Adrenal gland (tissue), 9 donors: ENCODE measurements at regions not wholly inside any gene's neighbourhood (a gene's known extent, or its start where the extent isn't known, plus 50 kb on each side); places are given as distances from the start of the nearest gene placed in this dataset.

Experiments used
- DNase-seq, 7 donors: peaks; one replicate each; pipeline ENCODE4 v3.0.0-alpha.2; 2019 to 2020
- H3K27ac ChIP-seq, 5 donors: fragments of 200-600 bp; sonication (generic) in 4 of 5; 1 replicate in 3 of 5; 2 replicates in 2 of 5; pipeline versions ENCODE4 v1.5.1 to v1.8.0; 2016 to 2020; ENCODE audit warnings: mild to moderate bottlenecking in 1 of 5
- H3K27me3 ChIP-seq: fragments of 200-600 bp; 2 replicates; pipeline ENCODE4 v1.8.0; 2021
- H3K36me3 ChIP-seq, 2 donors: fragments of 200-600 bp; replicated peaks in 1 of 2; 1 replicate in 1 of 2; 2 replicates in 1 of 2; pipeline versions ENCODE4 v1.5.1 to v1.8.0; 2018 to 2022
- H3K4me1 ChIP-seq, 2 donors: fragments of 200-600 bp; replicated peaks in 1 of 2; 1 replicate in 1 of 2; 2 replicates in 1 of 2; pipeline versions ENCODE4 v1.5.1 to v1.8.0; 2018 to 2021
- H3K4me3 ChIP-seq, 4 donors: fragments of 200-600 bp; sonication (generic) in 3 of 4; one replicate each; pipeline ENCODE4 v1.5.1; 2016 to 2018
- H3K9me3 ChIP-seq, 3 donors: fragments of 200-600 bp; sonication (generic) in 1 of 3; replicated peaks in 1 of 3; 1 replicate in 2 of 3; 2 replicates in 1 of 3; pipeline versions ENCODE4 v1.5.1 to v1.8.0; 2016 to 2021
- POLR2A ChIP-seq, 2 donors: fragments of 450-650 bp; IDR thresholded peaks; one replicate each; pipeline ENCODE4 v1.6.1; 2017; ENCODE audit warnings: antibody characterized with exemption in 2 of 2, mild to moderate bottlenecking in 2 of 2, moderate library complexity in 1 of 2
- WGBS, 4 donors: extraction: QIAGEN DNeasy Blood & Tissue Kit in 2 of 4; methylation state at CpG; one replicate each; pipeline versions ENCODE4 v1.1.5 to v1.1.7; 2013 to 2017; 5-methylcytosine and 5-hydroxymethylcytosine counted together
- intact Hi-C, 2 donors: fragments of 100-400 bp; cut with DNase I; formaldehyde crosslinking; loops; one replicate each; pipeline versions ENCODE4 v1.14.1 to v1.15.0; 2022 to 2023
- TF ChIP-seq, protein P1 (sequence below), 6 experiments: fragments of 450-650 bp in 4 of 6; fragments of 200-600 bp in 2 of 6; sonication (generic) in 1 of 6; IDR thresholded peaks; 1 replicate in 5 of 6; 2 replicates in 1 of 6; pipeline versions ENCODE4 v1.5.1 to v1.8.0; 2016 to 2021; ENCODE audit warnings: antibody characterized with exemption in 6 of 6, mild to moderate bottlenecking in 2 of 6, moderate library complexity in 1 of 6
- donor health status: healthy with polysubstance abuse.
- donor health status: Bipolar disorder and iron deficiency.
- donor health status: DM: yes; HTN: yes; CAD: no.
- donor health status: DM: no; HTN: no; CAD: no.
- donor health status: DM: no; HTN: no; CAD: no.

DNA sequence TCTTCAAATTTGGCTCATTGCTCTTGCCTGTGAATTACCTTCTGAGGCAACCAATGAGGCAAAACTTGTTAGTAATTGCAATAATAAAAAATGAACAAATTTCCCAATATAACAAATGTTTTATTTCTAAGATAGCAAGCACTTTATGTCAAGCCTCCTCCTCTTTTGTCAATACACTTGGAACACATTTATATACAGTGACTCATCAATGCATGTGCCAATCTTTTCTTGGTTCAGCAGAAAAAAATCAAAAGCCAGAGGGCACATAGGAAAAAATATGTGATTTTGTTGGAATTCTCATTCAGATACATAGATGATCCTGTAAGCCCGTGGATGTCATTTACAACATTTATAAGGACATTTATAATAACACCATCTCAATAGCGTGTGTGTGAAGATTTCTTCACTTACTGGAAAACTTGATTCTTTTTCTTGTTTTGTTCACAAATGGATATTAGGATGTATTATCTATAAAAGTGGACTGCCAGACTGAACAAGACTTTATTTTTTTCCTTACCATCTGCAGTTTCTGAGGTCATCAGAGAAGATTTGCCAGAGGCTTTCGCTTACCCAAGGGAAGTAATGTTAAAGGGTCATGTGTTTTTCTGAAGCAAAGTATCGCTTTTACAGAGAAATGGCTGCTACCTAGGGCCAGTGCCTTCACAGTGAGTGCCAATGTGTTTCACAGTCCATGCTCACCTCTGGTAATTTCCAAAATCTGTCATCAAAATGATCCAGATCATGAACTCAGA, 645.7 kb upstream of the PTBP2 start:
- Histone ChIP-seq H3K4me3 (no peak overlapping the region), H3K27me3 (no peaks in the 10 kb centered on the region), H3K9me3 (peaks cover 0 to 4% (median 0%) of the 10 kb centered on the region in 3 donors), H3K36me3 (no peaks in the 10 kb centered on the region), H3K27ac (no peak overlapping the region), H3K4me1 (no peaks in the 10 kb centered on the region)
- no peak for DNase-seq
- intact Hi-C loops: no loop called here
- 73 to 78% (median 77%) methylated on average over 4 of the region's 4 CpGs for WGBS, 4 donors
- TF ChIP-seq, protein P1, sequence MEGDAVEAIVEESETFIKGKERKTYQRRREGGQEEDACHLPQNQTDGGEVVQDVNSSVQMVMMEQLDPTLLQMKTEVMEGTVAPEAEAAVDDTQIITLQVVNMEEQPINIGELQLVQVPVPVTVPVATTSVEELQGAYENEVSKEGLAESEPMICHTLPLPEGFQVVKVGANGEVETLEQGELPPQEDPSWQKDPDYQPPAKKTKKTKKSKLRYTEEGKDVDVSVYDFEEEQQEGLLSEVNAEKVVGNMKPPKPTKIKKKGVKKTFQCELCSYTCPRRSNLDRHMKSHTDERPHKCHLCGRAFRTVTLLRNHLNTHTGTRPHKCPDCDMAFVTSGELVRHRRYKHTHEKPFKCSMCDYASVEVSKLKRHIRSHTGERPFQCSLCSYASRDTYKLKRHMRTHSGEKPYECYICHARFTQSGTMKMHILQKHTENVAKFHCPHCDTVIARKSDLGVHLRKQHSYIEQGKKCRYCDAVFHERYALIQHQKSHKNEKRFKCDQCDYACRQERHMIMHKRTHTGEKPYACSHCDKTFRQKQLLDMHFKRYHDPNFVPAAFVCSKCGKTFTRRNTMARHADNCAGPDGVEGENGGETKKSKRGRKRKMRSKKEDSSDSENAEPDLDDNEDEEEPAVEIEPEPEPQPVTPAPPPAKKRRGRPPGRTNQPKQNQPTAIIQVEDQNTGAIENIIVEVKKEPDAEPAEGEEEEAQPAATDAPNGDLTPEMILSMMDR (IDR thresholded peaks at IDR 0.05): no peak
- no peak for TF ChIP-seq POLR2A (IDR thresholded peaks at IDR 0.05)

DNA sequence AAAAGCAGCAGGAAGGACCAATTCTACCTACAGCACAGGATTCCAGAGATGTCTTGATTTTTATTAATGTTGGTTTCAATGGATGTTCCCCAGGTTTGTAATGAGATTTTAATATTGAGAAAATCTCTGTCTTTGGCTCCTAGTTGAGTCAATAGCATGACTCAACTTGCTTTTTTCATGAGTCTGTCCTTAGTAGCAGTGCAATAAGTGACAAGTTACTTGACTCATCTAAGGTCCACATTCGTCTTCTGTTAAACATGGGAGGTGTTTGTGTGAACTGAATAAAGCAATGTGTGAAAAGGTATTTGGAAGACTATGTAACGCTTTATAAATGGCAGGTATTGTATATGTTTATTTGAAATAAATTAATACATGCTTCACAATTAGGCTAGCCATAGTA, 645.0 kb upstream of the PTBP2 start:
- Histone ChIP-seq H3K4me3 (no peak overlapping the region), H3K27me3 (no peaks in the 10 kb centered on the region), H3K36me3 (no peaks in the 10 kb centered on the region), H3K9me3 (peaks cover 0 to 4% (median 0%) of the 10 kb centered on the region in 3 donors), H3K4me1 (no peaks in the 10 kb centered on the region), H3K27ac (no peak overlapping the region)
- 70 to 96% (median 80%) methylated on average over 2 of the region's 2 CpGs for WGBS, 4 donors
- intact Hi-C loops: no loop called here
- TF ChIP-seq POLR2A (IDR thresholded peaks at IDR 0.05): no peak
- TF ChIP-seq, protein P1 (IDR thresholded peaks at IDR 0.05): no peak
- DNase-seq: no peak

DNA sequence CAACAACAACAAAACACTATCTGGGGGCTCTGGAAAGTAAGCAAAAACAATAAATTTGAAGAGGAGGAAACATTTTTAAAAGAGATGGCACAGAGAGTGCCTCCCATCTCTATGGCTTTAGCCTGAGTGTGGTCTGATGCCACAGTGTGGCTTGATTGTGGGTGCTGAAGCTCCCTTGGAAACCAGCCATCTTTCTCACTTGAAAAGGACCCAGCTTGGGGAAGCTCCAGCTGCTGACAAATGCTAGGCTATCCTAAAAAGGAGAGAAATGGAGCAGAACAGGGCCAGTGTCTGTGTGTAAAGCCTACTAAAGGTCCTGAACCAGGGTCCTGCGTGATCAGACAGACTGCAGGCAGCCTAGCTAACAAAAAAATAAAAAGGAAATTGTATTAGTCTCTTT, 642.0 kb upstream of the PTBP2 start:
- 84 to 100% (median 88%) methylated on average over 1 of the region's 1 CpG for whole genome bisulfite sequencing, 4 donors
- H3K4me3 ChIP-seq: no peak overlapping the region
- no peak for TF ChIP-seq POLR2A (IDR thresholded peaks at IDR 0.05)
- TF ChIP-seq, protein P1 (IDR thresholded peaks at IDR 0.05): no peak
- H3K9me3 ChIP-seq: peaks cover 0 to 4% (median 0%) of the 10 kb centered on the region in 3 donors
- no peak for DNase-seq
- no peaks in the 10 kb centered on the region for H3K27me3 ChIP-seq
- no peak overlapping the region for H3K27ac ChIP-seq
- no peaks in the 10 kb centered on the region for H3K36me3 ChIP-seq
- no peaks in the 10 kb centered on the region for H3K4me1 ChIP-seq
- intact Hi-C loops: no loop called here

DNA sequence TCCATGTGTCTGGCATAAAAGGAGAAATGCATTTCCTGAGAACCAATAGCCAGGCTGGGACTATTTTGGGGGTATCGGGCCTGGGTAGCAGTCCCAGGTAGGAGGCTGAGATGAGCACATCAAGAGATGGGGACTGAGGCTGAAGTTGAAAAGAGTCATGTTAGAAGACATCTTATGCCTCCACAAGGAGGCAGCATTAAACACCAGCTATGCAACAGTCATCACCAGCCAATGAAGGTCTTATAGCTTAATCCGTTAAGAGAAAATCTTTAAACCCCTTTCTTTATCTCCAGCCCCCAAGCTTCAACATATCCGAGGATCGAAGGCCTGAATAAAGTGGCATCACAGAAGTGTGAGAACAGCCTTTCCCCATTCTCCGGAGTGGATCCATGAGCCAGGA, 640.7 kb upstream of the PTBP2 start:
- DNase-seq: no peak
- Histone ChIP-seq H3K4me3 (no peak overlapping the region), H3K4me1 (no peaks in the 10 kb centered on the region), H3K27ac (no peak overlapping the region), H3K9me3 (peaks cover 0 to 4% (median 0%) of the 10 kb centered on the region in 3 donors), H3K36me3 (no peaks in the 10 kb centered on the region), H3K27me3 (no peaks in the 10 kb centered on the region)
- TF ChIP-seq POLR2A (IDR thresholded peaks at IDR 0.05): no peak
- TF ChIP-seq, protein P1 (IDR thresholded peaks at IDR 0.05): no peak
- WGBS, 4 donors: 79 to 94% (median 85%) methylated on average over 5 of the region's 5 CpGs
- intact Hi-C loops: no loop called here
